ENCODE measurements at regions not wholly inside any gene's neighbourhood (a gene's known extent, or its start where the extent isn't known, plus 50 kb on each side); places are given as distances from the start of the nearest gene placed in this dataset.

DNA sequence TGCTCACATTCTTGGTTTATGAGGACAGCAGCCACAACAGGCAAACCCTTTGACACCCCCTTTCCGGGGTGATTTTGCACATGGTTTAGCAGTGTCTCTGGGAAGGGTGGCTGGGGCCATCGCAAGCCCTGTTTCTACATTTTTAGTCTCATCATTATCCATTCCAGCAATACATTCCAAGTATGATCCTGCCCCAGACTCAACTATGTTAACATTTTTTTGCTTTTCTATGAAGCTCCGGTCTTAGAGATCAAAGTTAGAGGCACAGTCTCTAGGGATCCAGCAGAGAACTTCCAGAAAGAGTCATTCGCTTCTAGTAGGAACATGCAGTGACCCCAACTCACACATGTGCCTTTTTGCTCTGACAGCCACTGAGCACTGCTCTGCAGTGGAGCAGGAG is 130.9 kb downstream of the TBX5 start:
- TF ChIP-seq POLR2AphosphoS5 (IDR thresholded peaks at IDR 0.05; ENCODE audit: borderline replicate concordance, low read depth, low read length) (no peak), EZH2 (IDR thresholded peaks at IDR 0.05) (no peak)

Data from SK-N-MC (cell line).